ENCODE measurements at regions not wholly inside any gene's neighbourhood (a gene's known extent, or its start where the extent isn't known, plus 50 kb on each side); places are given as distances from the start of the nearest gene placed in this dataset.
"Not testable (repeated sequence)": the region's sequence is repeated elsewhere in the genome, so short reads cannot be mapped to it uniquely, and the experiment has no call there.

DNA sequence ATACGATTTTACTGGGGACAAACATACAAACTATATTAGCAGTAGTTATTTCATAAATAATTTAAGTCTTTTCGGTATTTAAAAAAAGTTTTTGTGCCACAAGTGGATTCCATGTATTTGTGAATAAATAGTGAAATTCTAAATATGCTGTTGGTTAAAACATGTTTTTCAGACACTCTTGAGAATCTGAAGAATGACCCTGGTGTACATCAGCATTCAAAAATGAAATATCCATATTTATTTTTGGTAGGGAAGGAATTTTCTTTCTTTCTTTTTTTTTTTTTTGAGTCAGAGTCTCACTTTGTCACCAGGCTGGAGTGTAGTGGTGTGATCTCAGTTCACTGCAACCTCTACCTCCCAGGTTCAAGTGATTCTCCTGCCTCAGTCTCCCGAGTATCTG, 136.1 kb upstream of the CDK6 start:
- no peak for DNase-seq (ENCODE audit: low spot score)

DNA sequence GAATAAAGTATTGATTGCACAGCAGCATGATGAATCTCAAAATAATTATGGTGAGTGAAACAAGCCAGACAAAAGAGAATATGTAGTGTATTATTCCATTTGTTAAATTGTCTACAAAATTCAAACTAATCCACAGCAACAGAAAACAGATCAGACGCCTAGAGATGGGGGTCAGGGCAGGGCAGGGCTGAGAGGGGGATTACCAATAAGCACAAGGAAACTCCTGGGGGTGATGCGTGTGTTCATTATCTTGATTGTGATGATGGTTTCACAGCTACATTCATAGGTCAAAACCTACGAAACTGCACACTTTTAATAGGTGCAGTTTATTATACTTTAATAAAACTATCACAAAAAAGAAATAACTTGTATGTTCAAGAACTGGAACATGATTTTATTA, 132.7 kb upstream of the CDK6 start:
- no peak for DNase-seq (ENCODE audit: low spot score)

GRCh38 chr7:92968502-92968901, 132.1 kb upstream of the CDK6 start:
- DNase-seq (ENCODE audit: low spot score) = no peak

- DNase-seq (ENCODE audit: low spot score) = no peak
Observed at GRCh38 chr7:92967238-92967637, 130.9 kb upstream of the CDK6 start.

GRCh38 chr7:92964141-92964540, 127.8 kb upstream of the CDK6 start:
- DNase-seq (ENCODE audit: low spot score) = no peak

- DNase-seq (ENCODE audit: low spot score) = no peak
Observed at GRCh38 chr7:92963566-92963965, 127.2 kb upstream of the CDK6 start.

DNA sequence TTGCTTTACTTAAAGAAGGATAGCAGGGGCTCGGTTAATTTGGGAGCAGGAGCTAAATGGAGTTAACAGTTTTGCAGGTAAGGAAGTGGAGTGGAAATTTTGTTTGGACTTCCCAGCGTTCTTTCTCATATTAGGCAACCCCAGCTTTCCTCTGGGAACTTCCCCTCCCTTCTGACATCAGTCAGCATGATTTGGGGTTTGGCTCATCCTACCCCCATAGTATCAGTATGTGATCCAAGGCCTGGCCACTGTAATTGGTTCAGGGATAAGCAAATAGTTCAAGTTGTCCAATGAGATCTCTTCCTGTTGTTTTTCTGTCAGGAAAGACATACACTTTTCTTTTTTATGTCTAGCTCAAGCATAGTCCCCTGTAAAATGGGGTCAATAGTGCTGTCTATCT, 125.6 kb upstream of the CDK6 start:
- DNase-seq (ENCODE audit: low spot score) = no peak

DNA sequence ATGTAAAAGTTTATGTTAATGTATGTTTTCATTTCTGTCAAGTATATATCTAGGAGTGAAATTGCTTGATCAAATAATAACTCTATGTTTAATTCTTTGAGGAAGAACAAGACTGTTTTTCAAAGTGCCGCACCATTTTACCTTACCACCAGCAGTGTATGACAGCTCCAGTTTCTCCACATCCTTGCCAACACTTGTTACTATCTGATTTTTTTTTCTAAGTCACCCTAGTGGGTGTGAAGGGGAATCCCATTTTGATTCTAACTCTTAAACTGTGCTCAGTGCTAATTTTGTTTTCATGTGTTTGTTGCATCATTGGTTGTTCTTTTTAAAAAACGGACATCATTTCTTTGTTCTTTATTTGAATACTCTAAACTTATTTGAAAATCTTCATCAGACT, 120.2 kb upstream of the CDK6 start:
- DNase-seq (ENCODE audit: low spot score) = no peak

GRCh38 chr7:92955081-92955480, 118.7 kb upstream of the CDK6 start:
- DNase-seq (ENCODE audit: low spot score) = no peak

- no peak for DNase-seq (ENCODE audit: low spot score)
Observed at GRCh38 chr7:92953657-92954056, 117.3 kb upstream of the CDK6 start.

- no peak for DNase-seq (ENCODE audit: low spot score)
Observed at GRCh38 chr7:92949748-92950147, 113.4 kb upstream of the CDK6 start.

GRCh38 chr7:92945840-92946239, 109.5 kb upstream of the CDK6 start:
- DNase-seq (ENCODE audit: low spot score) = no peak

DNA sequence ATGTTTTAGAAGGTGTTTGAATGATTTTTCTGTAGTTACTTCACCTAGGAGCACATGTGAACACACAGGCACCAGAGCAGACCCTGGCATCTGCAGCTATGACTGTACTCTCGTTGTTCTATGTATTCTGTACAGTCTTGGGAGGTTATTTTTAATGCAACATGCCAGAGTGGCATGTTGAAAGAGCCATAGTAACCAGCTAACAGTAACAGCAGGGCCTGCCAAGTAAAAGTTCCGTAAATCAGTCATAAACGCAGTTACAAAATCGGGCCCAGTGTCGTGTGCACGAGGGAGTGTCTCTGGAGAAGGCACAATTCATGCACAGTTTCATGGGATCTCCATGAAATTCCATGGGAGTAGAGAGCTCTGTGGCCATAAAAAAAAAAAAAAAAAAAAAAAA, 108.3 kb upstream of the CDK6 start:
- no peak for DNase-seq (ENCODE audit: low spot score)

- DNase-seq (ENCODE audit: low spot score) = not testable (repeated sequence)
Observed at GRCh38 chr7:92942706-92943105, 106.3 kb upstream of the CDK6 start.

GRCh38 chr7:92939666-92940360, 103.4 kb upstream of the CDK6 start:
- DNase-seq (ENCODE audit: low spot score) = no peak

GRCh38 chr7:92934096-92934495, 97.7 kb upstream of the CDK6 start:
- no peak for DNase-seq (ENCODE audit: low spot score)

DNA sequence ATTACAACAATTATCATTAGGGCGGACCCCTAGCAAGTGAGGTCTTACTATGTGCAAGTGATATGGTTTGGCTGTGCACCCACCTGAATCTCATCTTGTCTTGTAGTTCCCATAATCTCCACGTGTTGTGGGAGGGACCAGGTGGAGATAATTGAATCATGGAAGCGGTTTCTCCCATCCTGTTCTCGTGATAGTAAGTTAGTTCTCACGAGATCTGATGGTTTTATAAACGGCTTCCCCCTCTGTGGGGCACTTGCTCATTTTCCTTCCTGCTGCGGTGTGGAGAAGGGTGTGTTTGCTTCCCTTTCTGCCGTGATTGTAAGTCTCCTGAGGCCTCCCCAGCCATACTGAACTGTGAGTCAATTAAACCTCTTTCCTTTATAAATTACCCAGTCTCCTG, 96.1 kb upstream of the CDK6 start:
- DNase-seq (ENCODE audit: low spot score) = no peak

DNA sequence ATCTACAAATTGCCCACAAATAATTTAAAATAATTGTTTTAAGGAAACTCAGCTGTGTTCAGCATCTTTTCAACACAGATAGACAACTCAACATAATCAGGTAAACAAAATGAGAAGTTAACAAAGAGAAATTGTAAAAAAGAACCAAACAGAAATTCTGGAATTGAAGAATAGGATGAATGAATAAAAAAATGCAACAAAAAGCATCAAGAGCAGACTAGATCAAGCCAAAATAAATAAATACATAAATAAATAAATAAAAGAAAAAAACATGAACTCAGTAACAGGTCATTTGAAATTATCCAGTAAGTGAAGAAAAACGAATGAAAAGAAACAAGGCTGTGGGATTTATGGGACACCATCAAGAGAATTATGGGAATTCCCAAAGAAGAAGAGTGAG, 94.0 kb upstream of the CDK6 start:
- DNase-seq (ENCODE audit: low spot score) = no peak

DNA sequence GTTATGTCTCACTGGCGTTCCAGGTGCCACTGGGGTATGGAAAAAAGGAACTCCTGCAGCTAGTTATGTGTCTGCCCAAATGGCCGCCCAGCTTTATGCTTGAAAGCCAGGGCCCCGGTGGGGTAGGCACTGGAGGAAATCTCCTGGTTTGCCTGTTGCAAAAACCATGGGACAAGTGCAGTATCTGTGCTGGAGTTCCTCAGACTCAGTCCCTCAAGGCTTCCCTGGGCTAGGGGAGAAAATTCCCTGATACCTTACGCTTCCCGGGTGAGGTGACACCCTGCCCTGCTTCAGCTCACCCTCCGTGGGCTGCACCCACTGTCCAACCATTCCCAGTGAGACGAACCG, 90.3 kb upstream of the CDK6 start:
- DNase-seq (ENCODE audit: low spot score) = no peak

GRCh38 chr7:92925876-92926696, 89.7 kb upstream of the CDK6 start:
- DNase-seq (ENCODE audit: low spot score) = no peak

- DNase-seq (ENCODE audit: low spot score) = no peak
Observed at GRCh38 chr7:92924800-92925199, 88.4 kb upstream of the CDK6 start.

DNA sequence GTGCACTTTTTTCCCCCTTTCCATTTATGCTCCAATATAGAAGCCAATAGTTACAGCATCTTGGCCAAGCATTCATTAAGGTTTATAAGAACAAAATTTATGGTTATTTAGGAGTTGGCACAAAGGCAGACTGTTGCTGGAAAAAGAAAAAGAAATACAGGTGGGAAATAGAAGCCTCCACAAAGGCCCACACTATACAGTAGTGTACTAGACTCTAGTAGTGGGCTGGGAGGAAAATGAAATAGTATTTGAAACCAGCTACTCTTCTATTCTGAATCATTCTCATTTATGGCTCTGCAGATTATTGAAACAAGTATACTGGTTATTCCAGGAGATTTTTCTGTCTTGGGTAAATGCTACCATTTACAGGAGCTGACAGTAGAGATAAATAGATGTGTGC, 80.9 kb upstream of the CDK6 start:
- DNase-seq (ENCODE audit: low spot score) = no peak

DNA sequence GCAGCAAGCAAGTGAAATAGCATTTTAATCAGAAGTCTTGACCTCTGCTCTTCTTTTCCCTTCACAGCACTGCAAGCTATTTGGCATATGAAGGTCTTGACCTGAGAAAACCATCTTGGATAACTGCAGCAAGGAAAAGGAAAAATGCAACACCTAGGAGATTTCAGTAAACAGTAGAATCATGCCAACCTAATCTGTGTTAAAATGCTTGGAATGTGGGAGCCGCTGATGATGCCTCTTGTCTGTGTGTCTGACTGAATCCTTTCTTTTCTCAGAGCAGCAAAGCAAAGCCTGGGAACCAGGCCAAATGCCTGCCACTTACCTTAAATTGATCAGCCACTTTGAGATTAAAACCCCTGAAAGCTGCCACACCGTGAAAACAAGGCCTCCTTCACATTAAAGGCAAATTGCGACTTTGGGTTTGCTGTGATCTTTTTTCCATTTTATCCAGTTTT, 80.4 kb upstream of the CDK6 start:
- DNase-seq (ENCODE audit: low spot score) = no peak

DNA sequence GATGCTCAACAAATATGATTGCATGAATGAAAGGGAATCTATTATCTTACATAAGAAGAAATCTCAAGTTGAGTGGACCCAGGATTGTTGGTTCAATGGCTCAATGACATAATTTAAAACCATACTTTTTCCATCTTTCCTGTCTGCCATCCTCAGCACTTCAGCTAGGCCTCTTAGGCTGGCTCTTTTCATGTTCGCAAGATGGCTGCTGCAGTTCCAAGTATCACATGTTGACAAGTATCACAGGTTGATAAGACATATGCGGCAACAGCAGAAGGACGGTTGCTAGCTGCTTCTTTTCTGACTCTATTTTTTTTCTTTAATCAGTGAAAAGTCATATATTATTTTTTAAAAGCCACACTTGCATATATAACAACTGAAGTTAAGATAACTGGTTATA, 79.0 kb upstream of the CDK6 start:
- no peak for DNase-seq (ENCODE audit: low spot score)

Measured in hematopoietic multipotent progenitor cell treated with erythropoietin and hydrocortisone succinate and interleukin-3 and kit ligand, for 15 days (in vitro differentiated cells).